Brain microvascular endothelial cell (primary cell): ENCODE measurements at regions not wholly inside any gene's neighbourhood (a gene's known extent, or its start where the extent isn't known, plus 50 kb on each side); places are given as distances from the start of the nearest gene placed in this dataset.
A peak's percentile ranks its signal among the peaks of the same experiment; 100 is the strongest.
"Not testable (repeated sequence)": the region's sequence is repeated elsewhere in the genome, so short reads cannot be mapped to it uniquely, and the experiment has no call there.

Experiments used
- DNase-seq: peaks from one replicate; pipeline ENCODE4 v3.0.0-alpha.2; 2020
- H3K27ac ChIP-seq: fragments of 250-450 bp; sonication (Bioruptor Pico); 2 replicates; pipeline ENCODE4 v1.5.1; 2020; ENCODE audit warnings: mild to moderate bottlenecking, moderate library complexity
- H3K27me3 ChIP-seq: fragments of 250-450 bp; sonication (Bioruptor Pico); replicated peaks from 2 replicates; pipeline ENCODE4 v1.5.1; 2020; ENCODE audit warnings: mild to moderate bottlenecking
- H3K36me3 ChIP-seq: fragments of 250-450 bp; sonication (Bioruptor Pico); replicated peaks from 2 replicates; pipeline ENCODE4 v1.5.1; 2020; ENCODE audit warnings: mild to moderate bottlenecking
- H3K4me3 ChIP-seq: 2 replicates; pipeline ENCODE4 v1.5.1; 2011; ENCODE audit warnings: low read depth, mild to moderate bottlenecking, control low read depth, low read length, moderate library complexity
- in situ Hi-C: cut with HindIII; loops from 2 replicates; pipeline ENCODE4 v1.10.0; 2017; ENCODE audit warnings: low sequenced_read_pairs, low pct_ligation_motif_present
- TF ChIP-seq, protein P1 (sequence below): IDR thresholded peaks from 2 replicates; pipeline ENCODE4 v1.5.1; 2011; ENCODE audit warnings: low read depth, mild to moderate bottlenecking, moderate library complexity, low read length, control low read depth, inconsistent platforms; ENCODE audit errors: missing control alignments

- TF ChIP-seq, protein P1, sequence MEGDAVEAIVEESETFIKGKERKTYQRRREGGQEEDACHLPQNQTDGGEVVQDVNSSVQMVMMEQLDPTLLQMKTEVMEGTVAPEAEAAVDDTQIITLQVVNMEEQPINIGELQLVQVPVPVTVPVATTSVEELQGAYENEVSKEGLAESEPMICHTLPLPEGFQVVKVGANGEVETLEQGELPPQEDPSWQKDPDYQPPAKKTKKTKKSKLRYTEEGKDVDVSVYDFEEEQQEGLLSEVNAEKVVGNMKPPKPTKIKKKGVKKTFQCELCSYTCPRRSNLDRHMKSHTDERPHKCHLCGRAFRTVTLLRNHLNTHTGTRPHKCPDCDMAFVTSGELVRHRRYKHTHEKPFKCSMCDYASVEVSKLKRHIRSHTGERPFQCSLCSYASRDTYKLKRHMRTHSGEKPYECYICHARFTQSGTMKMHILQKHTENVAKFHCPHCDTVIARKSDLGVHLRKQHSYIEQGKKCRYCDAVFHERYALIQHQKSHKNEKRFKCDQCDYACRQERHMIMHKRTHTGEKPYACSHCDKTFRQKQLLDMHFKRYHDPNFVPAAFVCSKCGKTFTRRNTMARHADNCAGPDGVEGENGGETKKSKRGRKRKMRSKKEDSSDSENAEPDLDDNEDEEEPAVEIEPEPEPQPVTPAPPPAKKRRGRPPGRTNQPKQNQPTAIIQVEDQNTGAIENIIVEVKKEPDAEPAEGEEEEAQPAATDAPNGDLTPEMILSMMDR, result peak; percentile 94
- Histone ChIP-seq H3K27me3 (no peaks in the 10 kb centered on the region), H3K36me3 (no peaks in the 10 kb centered on the region), H3K4me3 (no peak overlapping the region), H3K27ac (no peak overlapping the region)
- in situ Hi-C loops, result no loop called here
- peak; percentile 68 for DNase-seq
These were observed 279.1 kb downstream of the TTC6 start for GRCh38 chr14:37874429-37875109.

DNA sequence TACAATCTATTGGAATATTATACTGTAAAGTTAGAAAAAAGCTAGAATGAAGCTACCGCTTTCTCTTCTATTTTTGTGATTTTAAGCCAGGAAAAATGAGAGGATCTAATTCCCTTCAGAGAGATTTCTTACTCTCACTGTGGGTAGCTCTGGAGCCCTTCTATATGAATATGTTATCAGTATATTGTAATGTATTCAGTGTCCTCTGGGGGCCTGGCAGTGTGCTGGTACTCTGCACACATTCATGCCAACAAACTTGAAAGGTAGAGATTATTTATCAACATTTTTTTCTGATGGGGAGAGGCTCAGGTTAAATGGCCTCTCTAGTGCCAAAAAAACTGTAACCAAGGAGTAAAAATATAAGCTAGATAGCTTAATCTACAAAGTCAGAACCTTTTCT lies 292.8 kb downstream of the TTC6 start:
- Histone ChIP-seq H3K27ac (no peak overlapping the region), H3K4me3 (no peak overlapping the region), H3K27me3 (no peaks in the 10 kb centered on the region), H3K36me3 (no peaks in the 10 kb centered on the region)
- DNase-seq, result no peak
- in situ Hi-C loops, result no loop called here
- TF ChIP-seq, protein P1, result no peak

DNA sequence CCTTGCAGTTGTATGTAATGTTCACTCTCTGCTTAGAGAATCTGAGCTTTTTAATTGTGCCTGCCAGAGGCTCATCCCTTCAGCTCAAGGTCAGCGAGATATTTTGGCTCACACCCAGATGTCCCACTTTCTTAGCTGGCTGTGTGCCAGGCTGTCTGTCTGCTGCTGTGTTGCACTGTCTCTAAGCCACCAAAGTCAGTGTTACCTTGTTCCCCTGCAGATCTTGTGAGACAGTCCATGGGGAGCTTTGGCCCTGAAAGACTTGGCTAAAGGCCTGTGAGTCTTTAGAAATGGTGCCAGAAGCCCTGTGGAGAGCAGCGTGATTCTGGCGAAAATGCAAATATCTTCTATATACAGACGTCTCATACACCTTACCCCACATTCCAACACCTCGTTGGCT lies 293.7 kb downstream of the TTC6 start:
- Histone ChIP-seq H3K27me3 (no peaks in the 10 kb centered on the region), H3K4me3 (no peak overlapping the region), H3K27ac (no peak overlapping the region), H3K36me3 (no peaks in the 10 kb centered on the region)
- in situ Hi-C loops, result no loop called here
- TF ChIP-seq, protein P1, result no peak
- no peak for DNase-seq

DNA sequence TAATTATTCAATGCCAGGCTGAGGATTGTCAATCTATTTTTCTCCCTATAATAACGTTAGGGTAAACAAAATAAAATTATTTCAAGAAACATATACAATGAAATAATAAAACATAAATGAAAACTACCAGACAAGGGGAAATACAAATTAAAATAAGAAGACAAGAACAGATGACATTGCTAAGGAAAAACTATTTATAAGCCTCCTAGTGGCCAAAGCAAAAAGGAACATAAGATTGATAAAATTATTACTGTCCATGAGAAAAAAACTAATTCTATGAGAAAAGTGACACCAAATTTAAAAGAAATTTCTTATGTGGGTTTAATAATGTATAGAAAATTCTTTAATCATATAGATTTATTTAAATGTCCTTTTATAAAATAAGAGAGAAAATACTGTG lies 294.7 kb downstream of the TTC6 start:
- Histone ChIP-seq H3K27me3 (no peaks in the 10 kb centered on the region), H3K4me3 (no peak overlapping the region), H3K27ac (no peak overlapping the region), H3K36me3 (no peaks in the 10 kb centered on the region)
- in situ Hi-C loops, result no loop called here
- DNase-seq, result no peak
- TF ChIP-seq, protein P1, result no peak

DNA sequence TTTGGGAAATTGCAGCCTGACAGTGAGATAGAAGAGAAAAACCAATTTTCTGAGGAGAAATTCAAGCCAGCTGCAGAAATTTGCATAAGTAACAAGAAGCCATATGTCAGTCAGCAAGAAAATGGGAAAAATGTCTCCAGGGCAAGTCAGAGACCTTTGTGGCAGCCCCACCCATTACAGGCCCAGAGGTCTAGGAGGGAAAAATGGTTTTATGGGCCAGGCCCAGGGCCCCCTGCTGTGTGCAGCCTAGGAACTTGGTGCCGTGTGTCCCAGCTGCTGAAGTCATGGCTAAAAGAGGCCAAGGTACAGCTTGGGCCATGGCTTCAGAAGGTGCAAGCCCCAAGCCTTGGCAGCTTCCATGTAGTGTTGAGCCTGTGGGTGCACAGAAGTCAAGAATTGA lies 296.1 kb downstream of the TTC6 start:
- H3K27me3 ChIP-seq, H3K27ac ChIP-seq, in situ Hi-C loops, H3K36me3 ChIP-seq, DNase-seq, H3K4me3 ChIP-seq: not testable (repeated sequence)

DNA sequence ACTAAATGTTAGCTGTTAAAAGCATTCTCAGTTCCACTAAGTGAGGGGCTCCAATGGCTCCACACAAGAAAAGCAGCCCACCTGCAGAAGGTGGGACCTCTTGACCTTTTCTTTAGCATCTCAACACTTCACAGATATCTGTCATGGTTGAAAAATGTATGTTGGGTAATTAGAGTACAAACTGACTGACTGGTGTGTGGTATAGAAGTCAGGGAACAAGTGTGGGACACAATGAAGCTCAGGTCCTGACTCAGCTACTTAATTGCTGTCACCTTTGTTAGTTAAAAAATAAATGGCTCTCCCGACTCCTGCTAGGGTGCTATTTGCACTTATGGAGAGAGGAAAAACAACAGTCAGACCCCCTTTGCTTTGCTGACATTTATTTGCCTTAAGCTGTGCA lies 299.0 kb downstream of the TTC6 start:
- no peaks in the 10 kb centered on the region for H3K36me3 ChIP-seq
- no peak overlapping the region for H3K4me3 ChIP-seq
- in situ Hi-C loops, result no loop called here
- H3K27me3 ChIP-seq, result no peaks in the 10 kb centered on the region
- TF ChIP-seq, protein P1, result no peak
- H3K27ac ChIP-seq, result no peak overlapping the region
- DNase-seq, result no peak
